Stimulated activated CD8-positive, alpha-beta memory T cell treated with anti-CD3 and anti-CD28 coated beads, Interleukin-15, amount 100 ng/mL, for 48 hours (primary cell): ENCODE measurements at regions not wholly inside any gene's neighbourhood (a gene's known extent, or its start where the extent isn't known, plus 50 kb on each side); places are given as distances from the start of the nearest gene placed in this dataset.
"Not testable (repeated sequence)": the region's sequence is repeated elsewhere in the genome, so short reads cannot be mapped to it uniquely, and the experiment has no call there.

Source experiments
- DNase-seq, 2 donors: peaks; one replicate each; pipeline ENCODE4 v3.0.0-alpha.2; 2020; ENCODE audit warnings: low read depth in 2 of 2

- no peak for DNase-seq
Observed at GRCh38 chr18:34480162-34480700, 229.9 kb upstream of the DTNA start.

GRCh38 chr18:34482204-34482603 lies 227.9 kb upstream of the DTNA start:
- DNase-seq, result no peak

- DNase-seq, result no peak
Observed at GRCh38 chr18:34483198-34483597, 226.9 kb upstream of the DTNA start.

GRCh38 chr18:34491719-34492118 lies 218.4 kb upstream of the DTNA start:
- DNase-seq, result no peak

GRCh38 chr18:34492652-34493051 lies 217.4 kb upstream of the DTNA start:
- DNase-seq, result no peak

GRCh38 chr18:34493099-34493544 lies 217.0 kb upstream of the DTNA start:
- DNase-seq, result peak in 1 of 2 donors; percentile 7

- peak in 1 of 2 donors; percentile 2 for DNase-seq
Observed at GRCh38 chr18:34493566-34494358, 216.3 kb upstream of the DTNA start.

- no peak for DNase-seq
Observed at GRCh38 chr18:34494359-34494696, 215.8 kb upstream of the DTNA start.

- DNase-seq, result no peak
Observed at GRCh38 chr18:34495506-34495905, 214.6 kb upstream of the DTNA start.

GRCh38 chr18:34501553-34501952 lies 208.5 kb upstream of the DTNA start:
- DNase-seq, result no peak

- DNase-seq, result no peak
Observed at GRCh38 chr18:34506198-34506597, 203.9 kb upstream of the DTNA start.

GRCh38 chr18:34509163-34509562 lies 200.9 kb upstream of the DTNA start:
- no peak for DNase-seq

- no peak for DNase-seq
Observed at GRCh38 chr18:34509879-34510586, 200.1 kb upstream of the DTNA start.

GRCh38 chr18:34510926-34511325 lies 199.2 kb upstream of the DTNA start:
- no peak for DNase-seq

- DNase-seq, result no peak
Observed at GRCh38 chr18:34511435-34511834, 198.7 kb upstream of the DTNA start.

- DNase-seq, result no peak
Observed at GRCh38 chr18:34511879-34512278, 198.2 kb upstream of the DTNA start.

- no peak for DNase-seq
Observed at GRCh38 chr18:34514238-34514637, 195.9 kb upstream of the DTNA start.

- no peak for DNase-seq
Observed at GRCh38 chr18:34514957-34515356, 195.1 kb upstream of the DTNA start.

- not testable (repeated sequence) for DNase-seq
Observed at GRCh38 chr18:34516355-34516754, 193.7 kb upstream of the DTNA start.

- DNase-seq, result not testable (repeated sequence)
Observed at GRCh38 chr18:34516996-34517395, 193.1 kb upstream of the DTNA start.

GRCh38 chr18:34521040-34521439 lies 189.1 kb upstream of the DTNA start:
- DNase-seq, result no peak

- no peak for DNase-seq
Observed at GRCh38 chr18:34522603-34523002, 187.5 kb upstream of the DTNA start.

GRCh38 chr18:34525244-34525643 lies 184.9 kb upstream of the DTNA start:
- no peak for DNase-seq
